HG03139 (cell line): ENCODE measurements at regions not wholly inside any gene's neighbourhood (a gene's known extent, or its start where the extent isn't known, plus 50 kb on each side); places are given as distances from the start of the nearest gene placed in this dataset.
"Not testable (repeated sequence)": the region's sequence is repeated elsewhere in the genome, so short reads cannot be mapped to it uniquely, and the experiment has no call there.

Experiments
- ATAC-seq: cut with Tn5 transposase; IDR thresholded peaks from one replicate; pipeline ENCODE4 v1.9.1; 2021; ENCODE audit not compliant: unreplicated experiment

- not testable (repeated sequence) for ATAC-seq
Observed at GRCh38 chr2:88802026-88802425, 110.6 kb downstream of the RPIA start.

GRCh38 chr2:88807237-88807962, 115.9 kb downstream of the RPIA start:
- no peak for ATAC-seq

- no peak for ATAC-seq
Observed at GRCh38 chr2:88808083-88808482, 116.6 kb downstream of the RPIA start.

GRCh38 chr2:88808652-88809051, 117.2 kb downstream of the RPIA start:
- ATAC-seq = no peak

GRCh38 chr2:88809216-88809615, 117.7 kb downstream of the RPIA start:
- ATAC-seq = no peak

- ATAC-seq = peak; percentile 46
Observed at GRCh38 chr2:88810017-88810416, 118.5 kb downstream of the RPIA start.

- no peak for ATAC-seq
Observed at GRCh38 chr2:88810488-88810887, 119.0 kb downstream of the RPIA start.

- ATAC-seq = no peak
Observed at GRCh38 chr2:88811233-88811632, 119.8 kb downstream of the RPIA start.

- ATAC-seq = no peak
Observed at GRCh38 chr2:88811681-88812080, 120.2 kb downstream of the RPIA start.

- no peak for ATAC-seq
Observed at GRCh38 chr2:88813612-88814011, 122.1 kb downstream of the RPIA start.

GRCh38 chr2:88815282-88815681, 123.8 kb downstream of the RPIA start:
- ATAC-seq = no peak

- ATAC-seq = no peak
Observed at GRCh38 chr2:88815697-88816096, 124.2 kb downstream of the RPIA start.

GRCh38 chr2:88818381-88818780, 126.9 kb downstream of the RPIA start:
- no peak for ATAC-seq

- no peak for ATAC-seq
Observed at GRCh38 chr2:88824951-88825350, 133.5 kb downstream of the RPIA start.

- no peak for ATAC-seq
Observed at GRCh38 chr2:88826399-88826798, 134.9 kb downstream of the RPIA start.

GRCh38 chr2:88827821-88828220, 136.3 kb downstream of the RPIA start:
- no peak for ATAC-seq

GRCh38 chr2:88828397-88829137, 137.1 kb downstream of the RPIA start:
- ATAC-seq = no peak

GRCh38 chr2:88829607-88830463, 138.4 kb downstream of the RPIA start:
- no peak for ATAC-seq

GRCh38 chr2:88831071-88831791, 139.8 kb downstream of the RPIA start:
- ATAC-seq = no peak

GRCh38 chr2:88831792-88832248, 140.3 kb downstream of the RPIA start:
- peak; percentile 91 for ATAC-seq
